Activated naive CD4-positive, alpha-beta T cell treated with anti-CD3 and anti-CD28 coated beads, Interleukin-2, amount 50 U/mL, for 24 hours (primary cell): ENCODE measurements at regions not wholly inside any gene's neighbourhood (a gene's known extent, or its start where the extent isn't known, plus 50 kb on each side); places are given as distances from the start of the nearest gene placed in this dataset.

Source experiments
- H3K27ac Mint-ChIP-seq: one replicate; pipeline ENCODE4 v1.8.0; 2021; ENCODE audit warnings: mild to moderate bottlenecking, mixed read lengths
- H3K27me3 Mint-ChIP-seq: one replicate; pipeline ENCODE4 v1.8.0; 2021; ENCODE audit warnings: mixed read lengths
- H3K36me3 Mint-ChIP-seq: one replicate; pipeline ENCODE4 v1.8.0; 2021; ENCODE audit warnings: mixed read lengths
- H3K4me1 Mint-ChIP-seq: one replicate; pipeline ENCODE4 v1.8.0; 2021; ENCODE audit warnings: mixed read lengths
- H3K4me3 Mint-ChIP-seq: one replicate; pipeline ENCODE4 v1.8.0; 2021; ENCODE audit warnings: mild to moderate bottlenecking, mixed read lengths
- H3K9me3 Mint-ChIP-seq: one replicate; pipeline ENCODE4 v1.8.0; 2021; ENCODE audit warnings: mixed read lengths

- Mint-ChIP-seq H3K27me3 (peaks cover 27% of the 10 kb centered on the region), H3K4me1 (no peaks in the 10 kb centered on the region), H3K9me3 (no peaks in the 10 kb centered on the region), H3K4me3 (no peak overlapping the region), H3K36me3 (peaks cover 2% of the 10 kb centered on the region), H3K27ac (no peak overlapping the region)
Measured at GRCh38 chr10:128286762-128287500, 160.7 kb upstream of the MKI67 start.

DNA sequence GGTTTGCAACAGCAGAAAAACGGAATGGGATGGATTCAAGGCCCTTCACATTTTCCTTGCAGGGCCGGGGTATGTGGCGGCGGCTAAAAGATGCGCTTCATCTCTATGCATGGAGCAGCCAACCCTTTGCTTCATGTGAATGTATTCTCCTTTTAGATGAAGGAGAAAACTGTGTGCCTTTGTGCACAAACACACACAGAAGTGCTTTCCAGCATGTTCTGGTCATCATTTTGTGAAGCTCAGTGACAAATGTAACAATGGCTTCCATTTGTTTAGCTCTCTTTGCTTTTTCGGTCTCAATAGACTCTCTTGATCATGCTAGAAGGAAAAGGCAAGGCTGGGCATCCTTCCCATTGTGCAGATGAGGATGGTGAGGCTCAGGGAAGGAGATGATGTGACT lies 161.7 kb upstream of the MKI67 start:
- H3K27ac Mint-ChIP-seq, result no peak overlapping the region
- no peaks in the 10 kb centered on the region for H3K4me1 Mint-ChIP-seq
- H3K4me3 Mint-ChIP-seq, result no peak overlapping the region
- H3K36me3 Mint-ChIP-seq, result peaks cover 2% of the 10 kb centered on the region
- peaks cover 27% of the 10 kb centered on the region for H3K27me3 Mint-ChIP-seq
- H3K9me3 Mint-ChIP-seq, result no peaks in the 10 kb centered on the region

DNA sequence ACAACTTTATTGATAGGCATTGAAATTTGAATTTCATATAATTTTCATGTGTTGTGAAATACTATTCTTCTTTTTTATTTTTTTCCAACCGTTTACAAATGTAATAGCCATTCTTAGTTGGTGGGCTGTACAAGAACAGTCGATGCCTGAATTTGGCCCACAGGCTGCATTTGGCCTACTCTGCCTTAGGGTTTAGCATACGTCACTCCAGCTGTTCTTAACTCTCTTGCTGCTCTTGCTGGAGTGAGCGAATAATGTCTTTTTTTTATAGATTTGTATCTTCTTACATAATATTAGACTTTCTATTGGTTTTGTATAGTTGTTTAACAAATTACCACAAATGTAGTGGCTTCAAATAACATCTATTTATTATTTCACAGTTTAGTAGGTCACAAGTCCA lies 163.4 kb upstream of the MKI67 start:
- peaks cover 2% of the 10 kb centered on the region for H3K36me3 Mint-ChIP-seq
- no peak overlapping the region for H3K27ac Mint-ChIP-seq
- peaks cover 31% of the 10 kb centered on the region for H3K27me3 Mint-ChIP-seq
- H3K4me3 Mint-ChIP-seq, result no peak overlapping the region
- no peaks in the 10 kb centered on the region for H3K9me3 Mint-ChIP-seq
- no peaks in the 10 kb centered on the region for H3K4me1 Mint-ChIP-seq

DNA sequence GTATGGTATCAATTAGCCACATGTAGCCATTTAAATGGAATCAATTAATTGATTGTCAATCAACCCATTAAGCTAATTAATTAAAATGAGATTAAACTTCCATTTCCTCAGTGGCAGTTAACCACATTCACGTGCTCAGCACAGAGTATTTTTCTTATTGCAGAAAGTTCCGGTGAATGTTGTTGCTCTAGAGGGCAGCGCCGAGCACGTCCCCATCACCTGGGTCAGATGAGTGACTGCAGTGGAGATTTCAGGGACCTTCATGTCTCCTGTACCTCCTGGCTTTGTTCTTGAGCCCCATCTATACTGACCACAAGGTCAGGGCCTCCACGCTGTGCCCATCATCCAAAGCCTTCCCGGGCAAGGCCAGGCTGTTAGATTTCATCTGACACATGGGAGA lies 168.8 kb upstream of the MKI67 start:
- Mint-ChIP-seq H3K27ac (no peak overlapping the region), H3K27me3 (peaks cover 13% of the 10 kb centered on the region), H3K9me3 (peaks cover 5% of the 10 kb centered on the region), H3K4me3 (no peak overlapping the region), H3K4me1 (no peaks in the 10 kb centered on the region), H3K36me3 (peaks cover 2% of the 10 kb centered on the region)

- Mint-ChIP-seq H3K4me3 (no peak overlapping the region), H3K4me1 (no peaks in the 10 kb centered on the region), H3K27me3 (peaks cover 7% of the 10 kb centered on the region), H3K27ac (no peak overlapping the region), H3K36me3 (no peaks in the 10 kb centered on the region), H3K9me3 (peaks cover 5% of the 10 kb centered on the region)
Measured at GRCh38 chr10:128296253-128297007, 170.2 kb upstream of the MKI67 start.

- Mint-ChIP-seq H3K4me1 (no peaks in the 10 kb centered on the region), H3K27me3 (peaks cover 7% of the 10 kb centered on the region), H3K27ac (no peak overlapping the region), H3K9me3 (peaks cover 5% of the 10 kb centered on the region), H3K36me3 (no peaks in the 10 kb centered on the region), H3K4me3 (no peak overlapping the region)
Measured at GRCh38 chr10:128297709-128298378, 171.6 kb upstream of the MKI67 start.

- Mint-ChIP-seq H3K36me3 (no peaks in the 10 kb centered on the region), H3K27me3 (peaks cover 7% of the 10 kb centered on the region), H3K4me3 (no peak overlapping the region), H3K27ac (no peak overlapping the region), H3K9me3 (peaks cover 5% of the 10 kb centered on the region), H3K4me1 (no peaks in the 10 kb centered on the region)
Measured at GRCh38 chr10:128298587-128298986, 172.4 kb upstream of the MKI67 start.

GRCh38 chr10:128300290-128300824 lies 174.1 kb upstream of the MKI67 start:
- Mint-ChIP-seq H3K36me3 (no peaks in the 10 kb centered on the region), H3K4me1 (no peaks in the 10 kb centered on the region), H3K4me3 (no peak overlapping the region), H3K27me3 (peaks cover 4% of the 10 kb centered on the region), H3K9me3 (peaks cover 5% of the 10 kb centered on the region), H3K27ac (no peak overlapping the region)

GRCh38 chr10:128301051-128301450 lies 174.8 kb upstream of the MKI67 start:
- H3K9me3 Mint-ChIP-seq, result peaks cover 5% of the 10 kb centered on the region
- no peak overlapping the region for H3K4me3 Mint-ChIP-seq
- no peak overlapping the region for H3K27ac Mint-ChIP-seq
- H3K36me3 Mint-ChIP-seq, result no peaks in the 10 kb centered on the region
- H3K4me1 Mint-ChIP-seq, result no peaks in the 10 kb centered on the region
- H3K27me3 Mint-ChIP-seq, result no peaks in the 10 kb centered on the region

DNA sequence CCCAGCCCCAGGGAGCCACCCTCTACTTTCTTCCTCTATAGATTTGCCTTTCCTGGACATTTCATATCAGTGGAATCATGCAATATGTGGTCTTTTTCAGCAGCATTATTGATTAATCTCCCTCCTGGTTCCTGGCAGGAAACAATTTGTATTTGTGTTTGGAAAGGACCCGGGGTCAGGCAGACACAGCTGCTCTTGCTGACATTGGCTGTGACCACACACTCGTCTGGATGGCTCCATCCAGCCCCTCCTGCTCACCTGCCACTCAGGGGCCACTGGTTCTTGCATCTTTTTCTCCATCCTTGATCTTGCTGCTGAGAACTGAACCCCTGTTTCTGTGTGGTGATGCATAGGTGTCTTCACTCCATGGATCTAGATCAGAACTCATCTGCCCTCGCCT lies 176.6 kb upstream of the MKI67 start:
- H3K27me3 Mint-ChIP-seq, result no peaks in the 10 kb centered on the region
- H3K4me1 Mint-ChIP-seq, result no peaks in the 10 kb centered on the region

DNA sequence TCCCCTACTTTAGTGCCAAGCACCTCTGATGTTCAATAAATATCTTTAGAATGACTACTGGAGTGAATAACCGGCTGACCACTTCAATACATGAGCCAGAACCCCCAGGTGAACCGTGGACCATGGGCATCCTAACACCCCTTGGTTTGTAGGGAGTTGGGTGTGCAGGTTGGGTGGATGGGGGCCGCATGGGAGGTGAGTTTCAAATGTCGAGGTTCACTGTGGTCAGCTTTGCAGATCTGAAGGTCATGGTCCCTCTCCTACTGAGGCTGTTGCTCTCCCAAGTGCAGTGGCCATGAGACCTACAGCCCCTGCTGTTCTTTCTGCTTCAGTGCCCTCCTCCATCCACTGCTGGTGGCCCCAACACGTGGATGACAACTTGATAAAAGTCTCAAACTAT lies 178.0 kb upstream of the MKI67 start:
- Mint-ChIP-seq H3K4me1 (no peaks in the 10 kb centered on the region), H3K4me3 (no peak overlapping the region), H3K36me3 (no peaks in the 10 kb centered on the region), H3K27me3 (no peaks in the 10 kb centered on the region), H3K27ac (no peak overlapping the region), H3K9me3 (peaks cover 5% of the 10 kb centered on the region)

More for the DNA sequence above, 176.6 kb upstream of the MKI67 start:
- peaks cover 5% of the 10 kb centered on the region for H3K9me3 Mint-ChIP-seq
- H3K36me3 Mint-ChIP-seq, result no peaks in the 10 kb centered on the region
- no peak overlapping the region for H3K4me3 Mint-ChIP-seq
- no peak overlapping the region for H3K27ac Mint-ChIP-seq

DNA sequence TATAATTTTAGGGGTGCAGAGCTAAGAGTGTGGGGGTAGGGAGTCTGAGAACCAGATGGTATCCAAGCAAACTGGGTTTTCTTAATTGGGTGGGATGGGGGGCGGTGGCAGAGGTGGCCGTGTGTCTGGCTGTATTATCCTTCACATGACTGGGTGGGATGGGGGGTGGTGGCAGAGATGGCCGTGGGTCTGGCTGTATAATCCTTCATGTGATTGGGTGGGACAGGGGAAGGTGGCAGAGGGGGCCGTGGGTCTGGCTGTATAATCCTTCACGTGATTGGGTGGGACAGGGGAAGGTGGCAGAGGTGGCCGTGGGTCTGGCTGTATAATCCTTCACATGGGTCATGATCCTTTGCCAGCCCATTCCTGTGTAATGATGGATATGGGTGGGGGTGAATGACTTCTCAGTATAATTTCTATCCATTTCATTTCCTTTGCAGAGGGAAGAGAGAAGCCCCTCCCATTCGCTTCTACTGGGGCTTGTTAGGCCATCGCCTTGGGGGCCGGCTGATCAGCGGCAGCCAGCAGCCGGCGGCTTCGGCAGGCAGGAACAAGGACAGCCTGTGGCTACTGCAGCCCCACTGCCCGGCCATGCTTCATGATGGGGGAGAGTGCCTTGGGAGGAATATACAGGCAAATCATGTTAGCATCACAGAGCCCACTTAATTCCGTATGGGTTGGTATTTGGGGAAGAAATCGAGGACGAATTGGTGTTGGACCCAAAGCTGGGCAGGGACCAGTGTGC lies 179.6 kb upstream of the MKI67 start:
- H3K27ac Mint-ChIP-seq, result no peak overlapping the region
- no peak overlapping the region for H3K4me3 Mint-ChIP-seq
- H3K9me3 Mint-ChIP-seq, result no peaks in the 10 kb centered on the region
- H3K4me1 Mint-ChIP-seq, result no peaks in the 10 kb centered on the region
- H3K27me3 Mint-ChIP-seq, result no peaks in the 10 kb centered on the region
- H3K36me3 Mint-ChIP-seq, result no peaks in the 10 kb centered on the region

DNA sequence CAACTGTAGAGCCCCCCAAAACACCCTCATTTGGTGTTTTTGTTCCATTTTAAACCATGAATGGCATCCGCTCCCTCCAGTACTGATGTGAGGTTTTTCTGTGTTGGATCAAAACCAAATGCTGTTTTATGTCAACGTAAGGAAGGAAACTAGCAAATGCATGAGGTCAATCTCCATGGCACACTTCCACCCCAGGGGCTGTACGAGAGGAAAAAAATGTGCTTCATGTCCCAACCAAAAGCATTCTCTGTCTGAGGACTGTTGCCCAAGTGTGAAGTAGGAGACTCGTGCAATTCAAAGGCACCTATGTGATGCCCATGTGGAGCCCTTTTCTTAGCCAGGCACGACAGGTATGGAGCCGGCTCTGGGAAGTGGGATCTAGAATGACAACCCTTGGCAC lies 180.3 kb upstream of the MKI67 start:
- Mint-ChIP-seq H3K4me3 (no peak overlapping the region), H3K4me1 (no peaks in the 10 kb centered on the region), H3K27me3 (no peaks in the 10 kb centered on the region), H3K9me3 (no peaks in the 10 kb centered on the region), H3K36me3 (no peaks in the 10 kb centered on the region), H3K27ac (no peak overlapping the region)

DNA sequence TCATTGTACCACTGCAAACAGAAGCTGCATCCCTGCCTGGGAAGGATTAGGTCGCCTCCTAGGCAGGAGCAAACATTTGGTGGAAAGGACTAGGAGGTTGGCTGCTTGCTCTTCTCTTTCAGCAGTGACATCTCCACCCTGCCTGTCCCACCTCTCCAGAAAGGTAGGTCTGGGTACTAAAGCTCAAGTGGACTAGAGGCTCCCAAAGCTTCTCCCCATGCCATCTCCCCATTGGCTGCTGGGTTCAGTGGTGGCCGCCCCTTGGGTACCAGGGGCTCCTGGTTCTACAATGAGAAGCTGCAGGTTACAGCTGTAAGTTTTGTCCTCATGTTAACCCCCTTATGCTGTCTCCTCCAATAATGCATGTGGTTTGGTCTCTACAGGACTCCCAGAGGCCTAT lies 180.7 kb upstream of the MKI67 start:
- Mint-ChIP-seq H3K4me3 (no peak overlapping the region), H3K4me1 (no peaks in the 10 kb centered on the region), H3K27me3 (no peaks in the 10 kb centered on the region), H3K27ac (no peak overlapping the region), H3K9me3 (no peaks in the 10 kb centered on the region), H3K36me3 (no peaks in the 10 kb centered on the region)

GRCh38 chr10:128307820-128308219 lies 181.6 kb upstream of the MKI67 start:
- Mint-ChIP-seq H3K9me3 (no peaks in the 10 kb centered on the region), H3K4me3 (no peak overlapping the region), H3K36me3 (no peaks in the 10 kb centered on the region), H3K27me3 (no peaks in the 10 kb centered on the region), H3K4me1 (no peaks in the 10 kb centered on the region), H3K27ac (no peak overlapping the region)
